A673 (cell line): ENCODE measurements at regions not wholly inside any gene's neighbourhood (a gene's known extent, or its start where the extent isn't known, plus 50 kb on each side); places are given as distances from the start of the nearest gene placed in this dataset.

Experiments
- EZH2 ChIP-seq: fragments of 200-600 bp; sonication (generic); IDR thresholded peaks from 2 replicates; pipeline ENCODE4 v1.6.1; 2017; ENCODE audit warnings: borderline replicate concordance, low read depth, mild to moderate bottlenecking, mixed read lengths, antibody characterized with exemption, low read length; ENCODE audit not compliant: poor library complexity, severe bottlenecking
- TF ChIP-seq, protein P1 (sequence below): fragments of 300-800, 200-600 bp; sonication (generic); conservative IDR thresholded peaks from 2 replicates; pipeline ENCODE4 v1.5.1; 2017; ENCODE audit warnings: low read depth, mild to moderate bottlenecking, antibody characterized with exemption, low read length, moderate library complexity, mixed read lengths

DNA sequence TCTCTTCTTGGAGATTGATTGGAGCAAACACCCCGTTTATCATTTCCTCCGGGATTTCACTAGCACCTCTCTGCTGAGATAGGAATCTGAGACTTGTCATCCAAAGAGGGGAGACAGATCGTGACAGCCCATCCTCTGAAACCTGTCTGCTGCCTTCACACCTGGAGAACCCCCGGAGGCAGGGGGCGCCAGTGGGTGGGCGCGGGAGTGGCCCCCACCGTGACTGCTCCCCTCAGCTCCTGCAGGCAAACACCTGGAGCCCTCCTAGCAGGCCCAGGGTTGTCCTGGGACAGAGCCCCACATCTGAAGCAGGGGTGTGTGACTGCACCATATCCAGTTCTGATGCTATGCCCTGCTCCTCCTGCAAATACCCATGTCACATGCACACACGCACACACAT is 209.5 kb upstream of the POU3F1 start:
- TF ChIP-seq, protein P1, sequence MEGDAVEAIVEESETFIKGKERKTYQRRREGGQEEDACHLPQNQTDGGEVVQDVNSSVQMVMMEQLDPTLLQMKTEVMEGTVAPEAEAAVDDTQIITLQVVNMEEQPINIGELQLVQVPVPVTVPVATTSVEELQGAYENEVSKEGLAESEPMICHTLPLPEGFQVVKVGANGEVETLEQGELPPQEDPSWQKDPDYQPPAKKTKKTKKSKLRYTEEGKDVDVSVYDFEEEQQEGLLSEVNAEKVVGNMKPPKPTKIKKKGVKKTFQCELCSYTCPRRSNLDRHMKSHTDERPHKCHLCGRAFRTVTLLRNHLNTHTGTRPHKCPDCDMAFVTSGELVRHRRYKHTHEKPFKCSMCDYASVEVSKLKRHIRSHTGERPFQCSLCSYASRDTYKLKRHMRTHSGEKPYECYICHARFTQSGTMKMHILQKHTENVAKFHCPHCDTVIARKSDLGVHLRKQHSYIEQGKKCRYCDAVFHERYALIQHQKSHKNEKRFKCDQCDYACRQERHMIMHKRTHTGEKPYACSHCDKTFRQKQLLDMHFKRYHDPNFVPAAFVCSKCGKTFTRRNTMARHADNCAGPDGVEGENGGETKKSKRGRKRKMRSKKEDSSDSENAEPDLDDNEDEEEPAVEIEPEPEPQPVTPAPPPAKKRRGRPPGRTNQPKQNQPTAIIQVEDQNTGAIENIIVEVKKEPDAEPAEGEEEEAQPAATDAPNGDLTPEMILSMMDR, result no peak
- TF ChIP-seq EZH2, result no peak
